ENCODE measurements at regions not wholly inside any gene's neighbourhood (a gene's known extent, or its start where the extent isn't known, plus 50 kb on each side); places are given as distances from the start of the nearest gene placed in this dataset.
"Not testable (repeated sequence)": the region's sequence is repeated elsewhere in the genome, so short reads cannot be mapped to it uniquely, and the experiment has no call there.

DNA sequence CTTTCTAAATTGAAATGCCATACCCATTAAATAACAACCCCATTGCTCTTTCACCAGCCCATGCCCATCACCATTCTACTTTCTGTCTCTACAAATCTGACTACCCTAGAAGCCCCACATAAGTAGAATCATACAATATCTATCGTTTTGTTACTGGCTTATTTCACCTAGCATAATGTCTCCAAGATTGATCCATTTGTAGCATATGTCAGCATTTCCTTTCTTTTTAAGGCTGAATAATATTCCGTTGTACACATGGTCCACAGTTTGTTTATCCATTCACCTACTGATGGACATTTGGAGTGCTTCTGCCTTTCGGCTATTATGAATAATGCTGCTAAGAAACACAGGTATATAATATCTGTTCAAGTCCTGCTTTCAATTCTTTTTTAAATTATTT is 393.1 kb upstream of the SOX9 start:
- DNase-seq (ENCODE audit: low spot score in 2 of 2) (no peak), FAIRE-seq (no peak)

DNA sequence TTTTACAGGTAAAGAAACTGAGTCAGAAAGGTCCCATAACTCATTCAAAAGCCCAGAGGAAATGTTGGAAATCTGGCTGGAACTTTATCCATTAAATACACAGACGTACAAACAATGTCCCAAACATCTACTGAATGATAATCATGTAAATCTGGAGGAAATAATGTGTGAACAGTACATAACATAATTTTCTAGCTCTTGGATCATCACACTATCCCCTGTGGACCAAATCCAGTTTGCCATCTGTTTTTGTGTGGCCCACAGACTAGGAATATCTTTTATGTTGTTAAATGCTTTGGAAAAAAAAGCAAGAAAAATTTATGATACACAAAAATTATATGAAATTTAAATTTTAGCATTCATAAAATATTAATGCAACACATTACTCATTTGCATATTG is 389.9 kb upstream of the SOX9 start:
- DNase-seq (ENCODE audit: low spot score in 2 of 2) = no peak

DNA sequence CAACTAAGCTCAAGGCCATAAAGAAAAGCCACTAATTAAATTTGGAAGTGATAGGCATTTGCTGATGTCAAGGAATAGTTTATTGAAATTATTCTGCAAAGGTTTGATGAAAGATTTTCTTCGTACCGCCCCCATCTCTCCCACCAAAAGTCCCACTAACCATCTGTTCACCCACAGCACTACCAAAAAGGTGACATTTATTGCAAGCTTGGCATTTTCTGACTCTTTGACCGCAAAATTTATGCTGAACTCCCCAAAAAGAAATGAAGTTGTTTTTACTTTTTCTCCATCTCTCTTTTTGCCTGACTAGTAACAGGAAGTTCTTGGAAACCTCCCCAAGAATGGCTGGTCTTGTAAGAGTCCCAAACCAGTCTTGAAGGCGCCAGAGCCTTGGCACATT is 384.9 kb upstream of the SOX9 start:
- DNase-seq (ENCODE audit: low spot score in 2 of 2) (no peak), FAIRE-seq (no peak)

More for the DNA sequence above, 389.9 kb upstream of the SOX9 start:
- no peak for FAIRE-seq

DNA sequence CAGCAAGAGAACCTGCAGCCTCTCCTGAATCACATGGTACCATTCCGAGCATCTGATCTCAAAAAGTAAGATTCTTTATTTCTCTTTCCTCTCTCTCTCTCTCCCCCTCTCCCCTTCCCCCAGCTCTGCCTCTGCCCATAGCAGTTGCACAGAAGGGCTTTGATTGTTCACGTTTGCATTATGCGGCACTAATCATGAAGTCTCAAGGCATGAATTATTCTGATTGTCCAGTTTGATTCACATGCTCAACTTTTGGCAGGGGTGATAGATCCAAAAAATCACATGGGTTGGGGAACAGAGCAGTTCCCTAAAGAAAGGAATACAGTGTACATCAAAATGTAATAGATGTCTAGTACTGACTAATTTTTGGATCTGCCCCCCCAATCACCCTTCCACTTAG is 380.0 kb upstream of the SOX9 start:
- DNase-seq (ENCODE audit: low spot score in 2 of 2) = no peak
- FAIRE-seq = no peak

GRCh38 chr17:71741836-71742235 is 379.0 kb upstream of the SOX9 start:
- no peak for DNase-seq (ENCODE audit: low spot score in 2 of 2)
- no peak for FAIRE-seq

DNA sequence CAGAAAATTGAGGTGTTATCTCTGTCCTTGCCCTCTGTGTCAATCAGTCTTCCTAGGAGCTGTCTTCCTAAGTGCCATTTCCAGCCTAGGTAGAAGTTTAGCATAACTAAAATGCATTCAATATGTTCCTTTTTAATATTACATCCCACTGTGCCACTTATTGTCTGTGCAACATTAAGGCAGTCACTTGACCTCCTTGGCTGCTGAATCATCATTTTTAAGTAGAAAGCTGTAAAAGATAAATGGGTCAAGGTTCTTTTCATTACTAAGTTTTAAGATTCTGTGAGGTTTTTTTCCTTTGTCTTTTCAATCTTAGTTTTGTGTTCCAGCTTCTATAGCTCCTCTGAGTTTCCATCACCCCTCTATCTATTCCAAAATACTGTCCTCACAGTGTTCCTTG is 371.9 kb upstream of the SOX9 start:
- DNase-seq (ENCODE audit: low spot score in 2 of 2) (no peak), FAIRE-seq (no peak)

GRCh38 chr17:71753070-71753469 is 367.8 kb upstream of the SOX9 start:
- no peak for DNase-seq (ENCODE audit: low spot score in 2 of 2)
- FAIRE-seq = no peak

GRCh38 chr17:71757156-71757555 is 363.7 kb upstream of the SOX9 start:
- FAIRE-seq (no peak), DNase-seq (ENCODE audit: low spot score in 2 of 2) (no peak)

GRCh38 chr17:71757956-71758355 is 362.9 kb upstream of the SOX9 start:
- DNase-seq (ENCODE audit: low spot score in 2 of 2) = no peak
- FAIRE-seq = no peak

GRCh38 chr17:71759422-71760060 is 361.3 kb upstream of the SOX9 start:
- DNase-seq (ENCODE audit: low spot score in 2 of 2) (no peak), FAIRE-seq (no peak)

DNA sequence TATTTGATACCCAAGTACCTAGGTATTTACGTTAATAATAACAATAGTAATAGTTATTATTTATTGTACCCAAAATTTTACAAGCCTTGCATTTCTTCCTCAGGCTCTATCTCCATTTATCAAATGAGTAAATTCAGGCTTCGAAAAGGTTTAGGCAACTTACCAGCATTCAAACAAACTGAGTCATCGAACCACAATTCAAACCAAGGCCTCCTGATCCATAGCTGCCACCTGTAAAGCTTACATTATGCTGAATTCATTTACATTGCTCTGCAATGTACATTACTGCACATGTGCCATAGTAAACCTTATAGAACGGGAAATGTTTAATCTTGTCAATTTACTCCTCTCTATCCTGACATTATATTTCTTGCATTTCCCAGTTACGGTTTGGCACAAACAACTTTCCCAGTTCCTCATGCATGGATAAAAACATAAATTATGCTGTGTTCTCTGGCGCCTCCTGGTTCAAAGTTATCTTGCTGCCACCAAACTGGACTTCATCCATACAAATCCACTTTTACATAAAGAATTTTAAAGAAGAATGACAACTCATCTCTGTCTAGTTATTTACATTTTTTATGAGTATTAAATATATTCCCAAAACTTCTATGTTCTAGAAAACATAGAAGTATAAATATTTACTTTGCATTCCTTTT is 360.6 kb upstream of the SOX9 start:
- FAIRE-seq = no peak

DNA sequence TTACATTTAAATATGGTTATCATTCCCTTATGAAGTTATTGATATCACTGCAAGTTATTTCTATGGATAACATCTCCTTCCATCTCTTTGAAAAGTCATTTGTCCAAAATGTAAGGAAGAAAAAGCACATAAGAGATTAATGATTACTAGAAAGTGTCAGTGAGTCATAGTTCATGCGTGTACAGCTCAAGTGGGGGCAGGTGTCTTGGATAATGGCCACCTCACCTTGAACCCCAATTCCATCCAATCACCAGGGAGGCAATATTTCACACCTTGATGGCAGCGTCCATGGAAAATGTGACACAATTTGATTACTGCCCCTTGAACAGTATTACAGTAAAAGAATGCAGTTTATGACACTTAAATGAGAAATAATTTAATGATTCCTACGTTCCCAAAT is 358.3 kb upstream of the SOX9 start:
- DNase-seq (ENCODE audit: low spot score in 2 of 2) (no peak), FAIRE-seq (no peak)

More for the DNA sequence above, 360.6 kb upstream of the SOX9 start:
- no peak for DNase-seq (ENCODE audit: low spot score in 2 of 2)

- no peak for FAIRE-seq
These were observed 356.3 kb upstream of the SOX9 start for GRCh38 chr17:71764505-71764904.

DNA sequence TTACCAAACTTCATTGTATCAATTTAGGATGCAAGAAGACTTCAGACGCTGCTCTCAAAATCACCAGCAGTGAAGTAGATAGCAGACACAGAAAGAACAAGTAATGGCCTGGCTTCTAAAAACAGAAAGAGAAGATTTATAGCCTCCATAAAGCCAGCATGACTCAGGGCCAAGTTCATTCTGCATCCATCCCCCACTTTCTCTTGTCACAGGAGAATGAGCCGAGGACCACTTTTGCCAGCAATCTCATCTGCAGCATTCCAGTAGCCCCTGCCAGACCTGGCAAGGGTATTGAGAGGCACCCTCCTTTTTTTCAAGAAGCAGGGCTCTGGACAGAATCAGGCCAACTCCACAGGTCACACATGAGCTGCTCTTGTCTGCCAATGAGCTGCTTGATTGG is 355.4 kb upstream of the SOX9 start:
- DNase-seq (ENCODE audit: low spot score in 2 of 2) = no peak
- FAIRE-seq = no peak

More at GRCh38 chr17:71764505-71764904, 356.3 kb upstream of the SOX9 start:
- DNase-seq (ENCODE audit: low spot score in 2 of 2) = no peak

GRCh38 chr17:71769850-71770249 is 351.0 kb upstream of the SOX9 start:
- no peak for DNase-seq (ENCODE audit: low spot score in 2 of 2)
- FAIRE-seq = no peak

DNA sequence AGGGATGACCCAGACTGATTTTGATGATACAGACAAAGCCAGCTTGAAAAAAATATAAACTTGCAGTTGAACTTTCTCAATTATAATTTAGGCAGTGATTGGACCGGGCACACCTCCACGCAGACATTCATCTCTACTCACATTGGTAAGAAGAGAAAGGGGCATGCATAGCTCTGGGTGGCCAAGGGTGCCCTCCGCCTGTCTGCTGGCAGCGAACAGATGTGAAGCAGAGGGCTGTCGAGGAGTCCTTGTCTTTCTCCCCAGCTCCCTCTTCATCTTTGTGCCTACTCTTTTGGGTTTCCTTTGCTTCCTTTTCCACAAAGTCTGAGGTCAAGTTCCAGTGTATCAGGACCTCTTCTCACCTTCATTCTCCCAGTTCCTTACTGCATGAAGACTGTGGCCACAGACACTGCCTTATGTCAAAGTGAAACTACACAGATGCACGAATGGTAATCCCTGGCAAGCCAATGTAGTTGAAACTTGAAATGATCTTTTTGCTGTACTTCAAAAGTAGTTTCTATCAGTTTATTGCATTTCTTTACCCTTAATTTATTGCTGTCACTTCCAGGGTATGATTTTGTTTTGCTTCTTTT is 343.7 kb upstream of the SOX9 start:
- FAIRE-seq = no peak
- no peak for DNase-seq (ENCODE audit: low spot score in 2 of 2)

- no peak for FAIRE-seq
- no peak for DNase-seq (ENCODE audit: low spot score in 2 of 2)
These were observed 341.3 kb upstream of the SOX9 start for GRCh38 chr17:71779482-71779881.

DNA sequence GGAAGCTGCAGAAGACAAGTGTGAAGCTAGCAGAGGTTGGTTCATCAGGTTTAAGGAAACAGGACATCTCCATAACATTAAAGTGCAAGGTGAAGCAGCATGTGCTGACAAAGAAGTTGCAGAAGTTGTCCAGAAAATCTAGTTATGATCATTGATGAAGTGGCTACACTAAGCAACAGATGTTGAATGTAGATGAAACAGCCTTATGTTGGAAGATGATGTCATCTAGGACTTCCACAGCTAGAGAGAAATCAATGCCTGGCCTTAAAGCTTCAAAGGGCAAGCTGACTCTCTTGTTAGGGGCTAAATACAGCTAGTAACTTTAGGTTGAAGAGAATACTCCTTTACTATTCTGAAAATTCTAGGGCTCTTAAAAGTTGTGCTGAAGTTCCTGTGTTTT is 340.2 kb upstream of the SOX9 start:
- no peak for FAIRE-seq
- DNase-seq (ENCODE audit: low spot score in 2 of 2) = no peak

DNA sequence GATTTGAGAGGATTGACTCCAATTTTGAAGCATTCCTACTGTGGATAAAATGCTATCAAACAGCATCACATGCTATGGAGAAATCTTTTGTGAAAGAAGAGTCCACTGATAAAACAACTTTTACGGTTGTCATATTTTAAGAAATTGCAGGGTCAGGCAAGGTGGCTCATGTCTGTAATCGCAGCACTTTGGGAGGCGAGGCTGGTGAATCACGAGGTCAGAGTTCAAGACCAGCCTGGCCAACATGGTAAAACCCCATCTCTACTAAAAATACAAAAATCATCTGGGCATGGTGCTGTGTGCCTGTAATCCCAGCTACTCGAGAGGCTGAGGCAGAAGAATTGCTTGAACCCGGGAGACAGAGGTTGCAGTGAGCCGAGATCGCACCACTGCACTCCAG is 338.8 kb upstream of the SOX9 start:
- not testable (repeated sequence) for DNase-seq (ENCODE audit: low spot score in 2 of 2); FAIRE-seq

DNA sequence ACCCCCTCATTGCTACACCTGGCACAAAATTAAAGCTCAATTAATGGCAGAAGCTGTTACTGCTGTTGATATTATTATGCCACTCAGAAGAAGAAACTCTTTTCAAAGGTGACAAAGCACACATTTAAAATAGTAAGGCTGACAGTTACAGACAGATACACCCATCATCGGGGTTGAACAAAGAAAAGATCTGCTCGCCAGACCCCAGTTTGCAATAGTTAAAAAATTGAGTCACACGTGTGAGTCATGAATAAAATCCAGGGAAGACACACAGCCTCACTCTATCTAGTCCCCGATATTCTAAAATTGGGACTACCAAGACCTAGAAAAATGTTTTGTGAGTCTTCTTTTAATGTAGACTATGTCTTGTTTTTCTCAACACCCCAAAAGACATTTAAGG is 330.0 kb upstream of the SOX9 start:
- FAIRE-seq (no peak), DNase-seq (ENCODE audit: low spot score in 2 of 2) (peak in 1 of 2 donors; percentile 6)

DNA sequence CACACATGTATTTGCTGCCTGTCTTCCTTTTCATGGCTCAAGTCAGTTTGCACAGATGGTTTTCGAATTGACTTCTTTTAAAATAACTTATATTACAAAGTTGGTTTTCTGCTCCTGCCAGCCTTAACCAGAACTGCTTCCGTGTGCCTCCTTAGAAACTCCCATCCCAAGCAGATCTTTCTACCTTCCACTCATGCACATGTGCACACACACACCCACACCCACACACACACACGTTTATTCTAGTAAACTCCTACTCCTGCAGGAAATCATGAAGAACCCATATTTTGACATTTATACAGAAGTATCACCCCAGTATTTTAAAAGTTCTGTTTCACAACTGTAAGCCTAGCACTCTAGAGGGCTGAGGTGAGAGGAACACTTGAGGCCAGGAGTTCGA is 329.5 kb upstream of the SOX9 start:
- no peak for DNase-seq (ENCODE audit: low spot score in 2 of 2)
- FAIRE-seq = no peak

GRCh38 chr17:71792966-71793365 is 327.9 kb upstream of the SOX9 start:
- DNase-seq (ENCODE audit: low spot score in 2 of 2) (no peak), FAIRE-seq (no peak)

Data from frontal cortex (tissue), 3 donors.